GM23338 (cell line): ENCODE measurements at regions not wholly inside any gene's neighbourhood (a gene's known extent, or its start where the extent isn't known, plus 50 kb on each side); places are given as distances from the start of the nearest gene placed in this dataset.

ENCODE experiments used
- ATAC-seq: fragments of 200-7000 bp; cut with Tn5 transposase; 3 replicates; pipeline ENCODE4 v1.9.1; 2020
- DNase-seq: peaks from one replicate; pipeline ENCODE4 v3.0.0-alpha.2; 2015; ENCODE audit warnings: low spot score
- H2AFZ ChIP-seq: fragments of 200-600 bp; sonication (generic); 2 replicates; pipeline ENCODE4 v1.8.0; 2016; ENCODE audit warnings: antibody characterized with exemption, mild to moderate bottlenecking, moderate library complexity
- H3F3A ChIP-seq: fragments of 200-600 bp; sonication (generic); replicated peaks from 2 replicates; pipeline ENCODE4 v1.8.0; 2017; ENCODE audit warnings: antibody characterized with exemption, mixed run types, low read depth
- H3K27ac ChIP-seq: fragments of 200-600 bp; sonication (generic); 2 replicates; pipeline ENCODE4 v1.6.1; 2016; ENCODE audit warnings: low read depth
- H3K27me3 ChIP-seq: fragments of 200-600 bp; sonication (generic); 2 replicates; pipeline ENCODE4 v1.8.0; 2016; ENCODE audit warnings: mild to moderate bottlenecking, mixed run types, moderate library complexity; ENCODE audit not compliant: insufficient read depth
- H3K36me3 ChIP-seq: fragments of 200-600 bp; sonication (generic); 2 replicates; pipeline ENCODE4 v1.8.0; 2016; ENCODE audit warnings: mild to moderate bottlenecking; ENCODE audit not compliant: insufficient read depth
- H3K4me1 ChIP-seq: fragments of 200-600 bp; sonication (generic); 2 replicates; pipeline ENCODE4 v1.8.0; 2016; ENCODE audit warnings: mild to moderate bottlenecking, moderate library complexity; ENCODE audit not compliant: insufficient read depth
- H3K4me2 ChIP-seq: fragments of 200-600 bp; sonication (generic); 2 replicates; pipeline ENCODE4 v1.7.1; 2017; ENCODE audit warnings: mixed run types
- H3K4me3 ChIP-seq: fragments of 200-600 bp; sonication (generic); 2 replicates; pipeline ENCODE4 v1.6.1; 2016; ENCODE audit warnings: mixed run types
- H3K79me2 ChIP-seq: fragments of 200-600 bp; sonication (generic); replicated peaks from 2 replicates; pipeline ENCODE4 v1.8.0; 2017; ENCODE audit warnings: mild to moderate bottlenecking; ENCODE audit not compliant: insufficient read depth
- H3K9me2 ChIP-seq: fragments of 200-600 bp; sonication (generic); 2 replicates; pipeline ENCODE4 v1.8.0; 2017; ENCODE audit not compliant: insufficient read depth
- H4K20me1 ChIP-seq: fragments of 200-600 bp; sonication (generic); replicated peaks from 2 replicates; pipeline ENCODE4 v1.8.0; 2017; ENCODE audit warnings: mild to moderate bottlenecking; ENCODE audit not compliant: insufficient read depth
- H3K27ac Mint-ChIP-seq: 2 replicates; pipeline ENCODE4 v1.8.0; 2020; ENCODE audit warnings: inconsistent platforms, mild to moderate bottlenecking, moderate library complexity, mixed read lengths
- H3K27me3 Mint-ChIP-seq: 3 replicates; pipeline ENCODE4 v1.8.0; 2022; ENCODE audit warnings: low read depth, mild to moderate bottlenecking, moderate library complexity, mixed read lengths, inconsistent platforms; ENCODE audit not compliant: insufficient read depth, poor library complexity
- H3K36me3 Mint-ChIP-seq: 3 replicates; pipeline ENCODE4 v1.8.0; 2021; ENCODE audit warnings: low read depth, mild to moderate bottlenecking, inconsistent platforms, moderate library complexity, mixed read lengths
- H3K4me1 Mint-ChIP-seq: 3 replicates; pipeline ENCODE4 v1.8.0; 2020; ENCODE audit warnings: mild to moderate bottlenecking, inconsistent platforms, mixed read lengths
- H3K4me3 Mint-ChIP-seq: 3 replicates; pipeline ENCODE4 v1.8.0; 2021; ENCODE audit warnings: moderate library complexity, mild to moderate bottlenecking, inconsistent platforms, mixed read lengths
- H3K9me3 Mint-ChIP-seq: 3 replicates; pipeline ENCODE4 v1.8.0; 2020; ENCODE audit warnings: moderate library complexity, mild to moderate bottlenecking, inconsistent platforms, mixed read lengths
- CREB1 ChIP-seq: fragments of 250-450 bp; sonication (Bioruptor Pico); IDR thresholded peaks from 2 replicates; pipeline ENCODE4 v1.5.0; 2020; ENCODE audit warnings: low read depth, mild to moderate bottlenecking, moderate library complexity
- CTCF ChIP-seq, 2 experiments: fragments of 200-600 bp in 1 of 2; sonication (generic) in 1 of 2; conservative IDR thresholded peaks; 2 replicates each; pipeline versions ENCODE4 v1.5.1 to v1.6.1; 2016 to 2017; ENCODE audit warnings: antibody characterized with exemption in 2 of 2, low read depth in 2 of 2, mild to moderate bottlenecking in 2 of 2, moderate library complexity in 1 of 2
- ETS1 ChIP-seq: IDR thresholded peaks from 2 replicates; pipeline ENCODE4 v1.6.1; 2016; ENCODE audit warnings: antibody characterized with exemption
- EZH2 ChIP-seq: fragments of 200-600 bp; sonication (generic); IDR thresholded peaks from one replicate; pipeline ENCODE4 v1.8.0; 2017; ENCODE audit warnings: antibody characterized with exemption, mild to moderate bottlenecking, low read depth; ENCODE audit not compliant: unreplicated experiment
- EZH2phosphoT487 ChIP-seq: fragments of 200-600 bp; sonication (generic); IDR thresholded peaks from one replicate; pipeline ENCODE4 v1.8.1; 2018; ENCODE audit warnings: antibody characterized with exemption; ENCODE audit not compliant: unreplicated experiment
- JUNB ChIP-seq: IDR thresholded peaks from one replicate; pipeline ENCODE4 v1.6.1; 2016; ENCODE audit warnings: antibody characterized with exemption; ENCODE audit not compliant: unreplicated experiment
- NANOG ChIP-seq: IDR thresholded peaks from 2 replicates; pipeline ENCODE4 v1.6.1; 2016; ENCODE audit warnings: antibody characterized with exemption, borderline replicate concordance
- POLR2AphosphoS5 ChIP-seq: IDR thresholded peaks from 2 replicates; pipeline ENCODE4 v1.6.1; 2016; ENCODE audit warnings: antibody characterized with exemption, low read depth
- REST ChIP-seq: IDR thresholded peaks from one replicate; pipeline ENCODE4 v1.6.1; 2018; ENCODE audit warnings: antibody characterized with exemption; ENCODE audit not compliant: unreplicated experiment
- STAT1 ChIP-seq: IDR thresholded peaks from one replicate; pipeline ENCODE4 v1.6.1; 2016; ENCODE audit warnings: antibody characterized with exemption; ENCODE audit not compliant: unreplicated experiment
- ZNF114 ChIP-seq: fragments of 250-450 bp; sonication (Bioruptor Pico); IDR thresholded peaks from 2 replicates; pipeline ENCODE4 v1.5.0; 2020; ENCODE audit warnings: mild to moderate bottlenecking, moderate library complexity
- ZNF331 ChIP-seq: fragments of 250-450 bp; sonication (Bioruptor Pico); IDR thresholded peaks from 2 replicates; pipeline ENCODE4 v1.5.0; 2020; ENCODE audit warnings: low read depth, mild to moderate bottlenecking, moderate library complexity
- ZNF462 ChIP-seq: fragments of 250-450 bp; sonication (Bioruptor Pico); IDR thresholded peaks from 2 replicates; pipeline ENCODE4 v1.5.0; 2020; ENCODE audit warnings: mild to moderate bottlenecking, moderate library complexity

DNA sequence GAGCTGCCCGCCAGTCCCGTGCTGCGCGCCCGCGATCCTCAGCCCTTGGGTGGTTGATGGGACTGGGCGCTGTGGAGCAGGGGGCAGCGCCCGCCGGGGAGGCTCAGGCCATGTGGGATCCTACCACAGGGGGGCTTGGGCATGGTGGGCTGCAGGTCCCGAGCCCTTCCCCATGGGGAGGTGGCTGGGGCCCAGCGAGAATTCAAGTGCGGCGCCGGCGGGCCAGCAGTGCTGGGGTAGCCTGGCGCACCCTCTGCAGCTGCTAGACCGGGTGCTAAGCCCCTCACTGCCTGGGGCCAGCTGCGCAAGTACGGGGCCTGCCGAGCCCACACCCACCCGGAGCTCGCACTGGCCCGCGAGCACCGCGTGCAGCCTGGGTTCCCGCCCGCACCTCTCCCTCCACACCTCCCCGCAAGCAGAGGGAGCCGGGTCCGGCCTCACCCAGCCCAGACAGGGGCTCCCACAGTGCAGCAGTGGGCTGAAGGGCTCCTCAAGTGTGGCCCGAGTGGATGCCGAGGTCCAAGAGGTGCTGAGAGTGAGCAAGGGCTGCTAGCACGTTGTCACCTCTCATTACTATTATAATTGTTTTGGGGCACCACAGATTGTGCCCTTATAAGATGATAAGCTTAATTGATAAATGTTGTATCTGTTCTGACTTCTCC is 333.2 kb downstream of the CASP12 start:
- Histone ChIP-seq H4K20me1 (no peaks in the 10 kb centered on the region), H3K4me1 (no peaks in the 10 kb centered on the region), H3K4me2 (no peak overlapping the region), H3K36me3 (no peaks in the 10 kb centered on the region), H3K4me3 (no peak overlapping the region), H3K9me2 (no peaks in the 10 kb centered on the region), H2AFZ (no peak overlapping the region), H3K79me2 (no peaks in the 10 kb centered on the region), H3K27ac (no peak overlapping the region), H3F3A (no peaks in the 10 kb centered on the region), H3K27me3 (no peaks in the 10 kb centered on the region)
- DNase-seq (no peak), ATAC-seq (no peak)
- Mint-ChIP-seq H3K4me1 (no peaks in the 10 kb centered on the region), H3K36me3 (peaks cover 19% of the 10 kb centered on the region), H3K27me3 (no peaks in the 10 kb centered on the region), H3K4me3 (no peak overlapping the region), H3K9me3 (peaks cover 20% of the 10 kb centered on the region), H3K27ac (no peak overlapping the region)
- no peak for TF ChIP-seq CREB1 (CRISPR knock-in tag)
- no peak for TF ChIP-seq NANOG
- TF ChIP-seq EZH2phosphoT487: no peak
- TF ChIP-seq ZNF114 (CRISPR knock-in tag): no peak
- no peak for TF ChIP-seq EZH2
- TF ChIP-seq CTCF (conservative IDR thresholded peaks at IDR 0.05; ENCODE audit: low read depth in 2 of 2): no peak
- TF ChIP-seq ZNF462 (CRISPR knock-in tag): no peak
- TF ChIP-seq REST: no peak
- no peak for TF ChIP-seq JUNB
- TF ChIP-seq ZNF331 (CRISPR knock-in tag): no peak
- no peak for TF ChIP-seq STAT1
- no peak for TF ChIP-seq POLR2AphosphoS5
- no peak for TF ChIP-seq ETS1
